ENCODE measurements at regions not wholly inside any gene's neighbourhood (a gene's known extent, or its start where the extent isn't known, plus 50 kb on each side); places are given as distances from the start of the nearest gene placed in this dataset.

DNA sequence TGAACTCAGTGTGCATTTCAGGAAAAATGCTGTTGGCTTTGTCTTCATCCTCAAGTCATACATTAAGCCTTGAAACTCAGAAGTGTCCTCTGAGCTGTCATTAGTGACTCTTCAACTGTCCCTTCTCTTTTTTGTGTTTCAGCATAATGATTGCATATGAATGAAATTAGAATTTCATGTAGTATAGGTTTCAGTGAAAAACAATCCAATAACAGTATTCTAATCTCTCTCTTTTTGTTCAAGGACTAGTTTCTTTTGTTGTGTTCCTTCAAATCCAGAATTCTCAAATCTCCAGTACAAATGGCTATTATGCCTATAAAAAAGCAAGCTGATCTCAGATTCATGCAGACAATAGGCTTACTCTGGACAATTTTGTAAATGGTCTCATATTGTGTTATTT lies 133.5 kb downstream of the QPCT start:
- no peak for TF ChIP-seq POLR2A (IDR thresholded peaks at IDR 0.05)
- TF ChIP-seq, protein P1, sequence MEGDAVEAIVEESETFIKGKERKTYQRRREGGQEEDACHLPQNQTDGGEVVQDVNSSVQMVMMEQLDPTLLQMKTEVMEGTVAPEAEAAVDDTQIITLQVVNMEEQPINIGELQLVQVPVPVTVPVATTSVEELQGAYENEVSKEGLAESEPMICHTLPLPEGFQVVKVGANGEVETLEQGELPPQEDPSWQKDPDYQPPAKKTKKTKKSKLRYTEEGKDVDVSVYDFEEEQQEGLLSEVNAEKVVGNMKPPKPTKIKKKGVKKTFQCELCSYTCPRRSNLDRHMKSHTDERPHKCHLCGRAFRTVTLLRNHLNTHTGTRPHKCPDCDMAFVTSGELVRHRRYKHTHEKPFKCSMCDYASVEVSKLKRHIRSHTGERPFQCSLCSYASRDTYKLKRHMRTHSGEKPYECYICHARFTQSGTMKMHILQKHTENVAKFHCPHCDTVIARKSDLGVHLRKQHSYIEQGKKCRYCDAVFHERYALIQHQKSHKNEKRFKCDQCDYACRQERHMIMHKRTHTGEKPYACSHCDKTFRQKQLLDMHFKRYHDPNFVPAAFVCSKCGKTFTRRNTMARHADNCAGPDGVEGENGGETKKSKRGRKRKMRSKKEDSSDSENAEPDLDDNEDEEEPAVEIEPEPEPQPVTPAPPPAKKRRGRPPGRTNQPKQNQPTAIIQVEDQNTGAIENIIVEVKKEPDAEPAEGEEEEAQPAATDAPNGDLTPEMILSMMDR (IDR thresholded peaks at IDR 0.05 in 8 of 11, conservative IDR thresholded peaks at IDR 0.05 in 3 of 11), result no peak
- no peak overlapping the region for H3K4me3 ChIP-seq
- intact Hi-C loops (cut with DNase I; ENCODE audit: low total_unique reads), result no loop called here

DNA sequence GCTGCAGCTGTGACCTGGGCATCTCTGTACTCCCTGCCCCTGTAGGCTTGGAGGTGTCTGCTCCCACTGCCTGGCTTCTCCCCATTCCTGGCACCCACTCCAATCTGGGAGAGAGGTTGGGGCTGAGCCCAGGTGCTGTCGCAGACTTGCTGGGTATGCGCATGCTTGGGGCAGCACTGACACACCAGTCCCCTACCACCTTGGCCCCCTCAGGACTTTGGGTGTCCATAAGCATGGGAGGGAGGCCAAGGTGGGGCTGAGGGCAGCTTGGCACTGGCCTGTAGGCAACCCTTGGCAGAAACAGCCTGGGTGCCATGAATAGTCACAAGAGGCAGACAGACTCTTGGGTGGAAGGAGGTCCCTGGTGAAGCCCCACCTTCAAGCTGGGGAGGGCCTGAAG lies 136.8 kb downstream of the QPCT start:
- 92 to 100% (median 93%) methylated on average over 2 of the region's 2 CpGs for WGBS, 5 donors
- peaks cover 0 to 10% (median 0%) of the 10 kb centered on the region in 8 donors for H3K9me3 ChIP-seq
- intact Hi-C loops (cut with DNase I; ENCODE audit: low total_unique reads), result no loop called here
- TF ChIP-seq POLR2AphosphoS5 (IDR thresholded peaks at IDR 0.05) (no peak), POLR2A (IDR thresholded peaks at IDR 0.05) (no peak)
- TF ChIP-seq, protein P1 (IDR thresholded peaks at IDR 0.05 in 8 of 11, conservative IDR thresholded peaks at IDR 0.05 in 3 of 11), result no peak
- H3K4me1 ChIP-seq, result no peaks in the 10 kb centered on the region
- no peaks in the 10 kb centered on the region for H3K27me3 ChIP-seq (replicated peaks in 1 of 7)
- H3K36me3 ChIP-seq, result no peaks in the 10 kb centered on the region
- no peak for DNase-seq
- no peak overlapping the region for H3K27ac ChIP-seq
- no peak overlapping the region for H3K4me3 ChIP-seq

More for the DNA sequence above, 133.5 kb downstream of the QPCT start:
- Histone ChIP-seq H3K27me3 (replicated peaks in 1 of 7) (no peaks in the 10 kb centered on the region), H3K27ac (no peak overlapping the region), H3K9me3 (peaks cover 0 to 10% (median 0%) of the 10 kb centered on the region in 8 donors), H3K4me1 (no peaks in the 10 kb centered on the region), H3K36me3 (no peaks in the 10 kb centered on the region)
- no peak for DNase-seq

DNA sequence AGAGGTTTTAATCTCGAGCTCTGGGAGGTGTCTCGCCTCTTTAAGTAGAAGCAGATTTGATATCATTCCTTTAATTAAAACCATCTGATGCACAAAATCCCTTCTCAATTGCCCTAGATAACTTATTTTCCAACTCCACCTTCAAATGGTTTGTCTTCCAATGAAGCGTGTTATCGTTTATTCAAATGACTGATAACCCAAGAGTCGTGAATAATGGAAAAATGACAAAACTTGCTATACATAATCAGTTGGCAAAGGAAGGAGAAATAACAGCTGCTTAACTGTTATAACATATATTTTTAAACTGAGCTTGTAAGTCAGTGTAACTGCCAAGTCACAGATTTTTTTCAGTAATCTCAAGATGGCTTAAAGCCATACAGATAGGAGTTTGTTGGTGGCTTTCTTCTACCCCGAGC lies 144.6 kb downstream of the QPCT start:
- H3K27me3 ChIP-seq (replicated peaks in 1 of 7), result no peaks in the 10 kb centered on the region
- WGBS, 5 donors, result 78 to 95% (median 87%) methylated on average over 6 of the region's 6 CpGs
- TF ChIP-seq, protein P1 (IDR thresholded peaks at IDR 0.05 in 8 of 11, conservative IDR thresholded peaks at IDR 0.05 in 3 of 11), result no peak
- H3K9me3 ChIP-seq, result peaks cover 0 to 5% (median 0%) of the 10 kb centered on the region in 8 donors
- H3K36me3 ChIP-seq, result no peaks in the 10 kb centered on the region
- H3K4me3 ChIP-seq, result no peak overlapping the region
- intact Hi-C loops (cut with DNase I; ENCODE audit: low total_unique reads), result no loop called here
- no peak for DNase-seq
- H3K4me1 ChIP-seq, result no peaks in the 10 kb centered on the region
- H3K27ac ChIP-seq, result no peak overlapping the region

DNA sequence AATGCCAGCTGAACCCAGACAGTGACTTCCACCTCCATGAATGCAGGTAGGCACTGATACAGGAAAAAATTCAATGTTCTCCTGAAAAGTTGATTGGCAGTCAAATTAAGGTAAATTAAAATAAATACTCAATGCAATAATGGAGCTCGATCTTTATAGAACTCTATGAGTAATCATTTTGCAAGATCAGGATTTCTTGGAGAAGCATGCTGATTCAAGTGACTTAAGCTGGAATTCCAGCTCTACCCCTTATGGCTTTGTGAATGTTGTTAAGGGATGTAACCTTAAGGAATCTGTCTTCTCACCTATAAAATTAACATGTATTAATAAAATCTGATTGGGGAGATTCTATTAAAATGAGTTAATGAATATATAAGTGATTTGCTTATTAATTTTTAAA lies 145.1 kb downstream of the QPCT start:
- Histone ChIP-seq H3K27me3 (replicated peaks in 1 of 7) (no peaks in the 10 kb centered on the region), H3K4me1 (no peaks in the 10 kb centered on the region), H3K27ac (no peak overlapping the region), H3K36me3 (no peaks in the 10 kb centered on the region), H3K9me3 (peaks cover 0 to 5% (median 0%) of the 10 kb centered on the region in 8 donors), H3K4me3 (no peak overlapping the region)
- intact Hi-C loops (cut with DNase I; ENCODE audit: low total_unique reads), result no loop called here
- TF ChIP-seq POLR2AphosphoS5 (IDR thresholded peaks at IDR 0.05), result no peak
- TF ChIP-seq, protein P1 (IDR thresholded peaks at IDR 0.05 in 8 of 11, conservative IDR thresholded peaks at IDR 0.05 in 3 of 11), result no peak
- no peak for TF ChIP-seq POLR2A (IDR thresholded peaks at IDR 0.05)
- no peak for DNase-seq
- 88 to 96% (median 90%) methylated on average over 1 of the region's 1 CpG for WGBS, 5 donors
